ENCODE measurements at regions not wholly inside any gene's neighbourhood (a gene's known extent, or its start where the extent isn't known, plus 50 kb on each side); places are given as distances from the start of the nearest gene placed in this dataset.

DNA sequence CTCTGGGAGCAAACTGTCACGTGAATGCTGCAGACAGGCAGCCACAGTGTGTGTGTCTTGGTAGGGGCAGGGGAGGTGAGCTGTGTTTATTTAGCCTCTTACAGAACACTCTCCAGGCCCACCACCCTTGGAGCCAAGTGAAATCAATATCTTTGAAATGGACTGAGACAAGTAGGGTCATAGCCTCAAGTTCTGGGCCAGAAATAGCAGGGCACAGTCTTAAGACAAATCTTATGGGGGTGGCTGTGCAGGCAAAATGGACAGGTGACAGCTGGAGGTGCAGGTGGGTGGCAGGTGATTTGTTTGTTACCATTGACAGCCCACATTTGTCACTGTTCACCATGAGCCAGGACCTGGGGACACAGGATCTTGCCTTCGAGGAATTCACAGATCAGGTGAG, 93.6 kb upstream of the NMNAT3 start:
- TF ChIP-seq, protein P1, sequence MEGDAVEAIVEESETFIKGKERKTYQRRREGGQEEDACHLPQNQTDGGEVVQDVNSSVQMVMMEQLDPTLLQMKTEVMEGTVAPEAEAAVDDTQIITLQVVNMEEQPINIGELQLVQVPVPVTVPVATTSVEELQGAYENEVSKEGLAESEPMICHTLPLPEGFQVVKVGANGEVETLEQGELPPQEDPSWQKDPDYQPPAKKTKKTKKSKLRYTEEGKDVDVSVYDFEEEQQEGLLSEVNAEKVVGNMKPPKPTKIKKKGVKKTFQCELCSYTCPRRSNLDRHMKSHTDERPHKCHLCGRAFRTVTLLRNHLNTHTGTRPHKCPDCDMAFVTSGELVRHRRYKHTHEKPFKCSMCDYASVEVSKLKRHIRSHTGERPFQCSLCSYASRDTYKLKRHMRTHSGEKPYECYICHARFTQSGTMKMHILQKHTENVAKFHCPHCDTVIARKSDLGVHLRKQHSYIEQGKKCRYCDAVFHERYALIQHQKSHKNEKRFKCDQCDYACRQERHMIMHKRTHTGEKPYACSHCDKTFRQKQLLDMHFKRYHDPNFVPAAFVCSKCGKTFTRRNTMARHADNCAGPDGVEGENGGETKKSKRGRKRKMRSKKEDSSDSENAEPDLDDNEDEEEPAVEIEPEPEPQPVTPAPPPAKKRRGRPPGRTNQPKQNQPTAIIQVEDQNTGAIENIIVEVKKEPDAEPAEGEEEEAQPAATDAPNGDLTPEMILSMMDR (IDR thresholded peaks at IDR 0.05): no peak
- TF ChIP-seq POLR2AphosphoS5 (IDR thresholded peaks at IDR 0.05; ENCODE audit: insufficient read depth in 1 of 2, low read depth in 1 of 2): no peak
